ENCODE measurements at regions not wholly inside any gene's neighbourhood (a gene's known extent, or its start where the extent isn't known, plus 50 kb on each side); places are given as distances from the start of the nearest gene placed in this dataset.

GRCh38 chr10:121041499-121041898 lies 190.3 kb downstream of the WDR11 start:
- no peak for TF ChIP-seq CTCF (IDR thresholded peaks at IDR 0.05)
- TF ChIP-seq POLR2A (IDR thresholded peaks at IDR 0.05) = no peak
